Globus pallidus (tissue), 1 donor: ENCODE measurements at regions not wholly inside any gene's neighbourhood (a gene's known extent, or its start where the extent isn't known, plus 50 kb on each side); places are given as distances from the start of the nearest gene placed in this dataset.
A peak's percentile ranks its signal among the peaks of the same experiment; 100 is the strongest.
"Not testable (repeated sequence)": the region's sequence is repeated elsewhere in the genome, so short reads cannot be mapped to it uniquely, and the experiment has no call there.

Experiments
- DNase-seq: peaks from one replicate; pipeline ENCODE4 v3.0.0-alpha.2; 2015; ENCODE audit warnings: low spot score

DNA sequence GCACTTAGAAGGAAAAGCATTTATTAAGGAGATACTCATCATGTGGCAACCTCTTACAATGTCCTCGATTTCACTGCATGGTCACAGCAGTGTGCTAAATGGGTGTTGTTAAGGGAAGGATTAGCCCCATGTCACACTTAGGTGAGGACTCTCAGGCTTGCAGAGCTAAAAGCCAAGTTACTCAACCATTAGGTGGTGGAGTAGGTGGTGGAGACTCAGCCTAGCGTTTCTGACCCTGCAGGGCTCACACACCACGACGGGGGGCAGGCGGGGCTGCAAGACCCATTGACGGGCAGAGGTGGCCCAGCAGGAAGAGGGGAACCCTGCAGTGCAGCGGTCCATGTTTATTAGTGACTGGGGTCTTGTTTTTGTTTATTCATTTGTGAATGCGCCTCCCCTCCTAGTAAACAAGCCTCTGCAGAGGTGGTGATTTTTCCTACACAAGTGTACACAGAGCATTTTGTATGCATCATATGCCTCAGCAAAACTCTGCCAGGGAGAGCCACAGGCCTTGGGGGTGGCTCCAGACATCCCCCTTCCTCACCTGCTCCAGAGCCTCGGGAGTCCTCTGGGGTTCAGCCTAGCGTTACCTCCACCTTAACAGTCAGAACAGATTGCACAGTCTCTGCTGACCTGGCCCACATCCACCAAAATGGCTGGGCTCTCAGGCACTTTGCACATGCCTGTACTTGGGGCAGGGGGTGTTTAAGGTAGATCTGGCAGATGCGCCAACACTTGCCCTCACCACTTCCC lies 216.7 kb downstream of the C16orf95 start:
- DNase-seq: no peak

GRCh38 chr16:87101903-87102302 lies 215.3 kb downstream of the C16orf95 start:
- DNase-seq: no peak

GRCh38 chr16:87107201-87107600 lies 210.0 kb downstream of the C16orf95 start:
- DNase-seq: peak; percentile 26

- no peak for DNase-seq
Measured at GRCh38 chr16:87108278-87108677, 208.9 kb downstream of the C16orf95 start.

GRCh38 chr16:87108941-87109340 lies 208.3 kb downstream of the C16orf95 start:
- DNase-seq: no peak

- DNase-seq: no peak
Measured at GRCh38 chr16:87114832-87115231, 202.4 kb downstream of the C16orf95 start.

- DNase-seq: no peak
Measured at GRCh38 chr16:87115646-87116045, 201.5 kb downstream of the C16orf95 start.

GRCh38 chr16:87117936-87118335 lies 199.3 kb downstream of the C16orf95 start:
- DNase-seq: no peak

DNA sequence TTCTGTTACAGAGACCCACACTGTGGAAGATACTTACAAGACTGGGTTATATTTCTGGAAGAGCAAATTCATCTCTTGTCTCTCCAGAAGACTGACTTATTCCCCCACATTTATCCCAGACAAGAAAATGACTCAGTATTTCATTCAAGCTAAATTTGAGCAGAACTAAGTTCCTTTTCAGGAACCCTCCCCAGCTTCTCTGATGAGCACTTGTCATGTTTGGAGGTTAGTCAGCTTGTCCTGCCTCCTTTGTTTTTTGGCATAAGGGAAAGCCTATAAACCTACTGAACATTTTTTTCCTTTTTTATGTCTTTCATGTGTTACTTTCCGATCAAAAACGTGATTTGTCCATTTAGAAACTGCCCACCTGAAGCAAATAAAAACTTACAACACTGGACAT lies 198.0 kb downstream of the C16orf95 start:
- DNase-seq: no peak

GRCh38 chr16:87119748-87120147 lies 197.4 kb downstream of the C16orf95 start:
- DNase-seq: no peak

DNA sequence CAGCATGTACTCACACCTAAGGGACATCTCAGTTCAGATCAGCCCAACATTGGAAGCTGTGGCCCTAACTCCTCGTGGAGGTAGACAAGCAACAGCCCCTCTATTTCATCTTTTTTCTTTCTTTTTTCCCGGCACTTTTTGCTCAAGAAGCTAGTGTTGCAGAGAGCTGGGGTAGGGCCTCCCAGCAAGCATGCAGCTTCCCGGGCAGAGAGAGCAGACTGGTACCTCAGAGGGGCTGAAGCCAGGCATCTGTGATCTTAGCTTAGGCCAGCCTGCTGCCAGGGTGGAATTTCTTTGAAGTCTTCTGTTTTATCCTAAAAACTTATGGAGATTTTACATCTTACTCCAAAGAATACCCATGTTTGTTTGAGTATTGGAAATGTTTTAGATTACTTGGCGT lies 195.4 kb downstream of the C16orf95 start:
- DNase-seq: no peak

GRCh38 chr16:87123356-87124001 lies 193.7 kb downstream of the C16orf95 start:
- no peak for DNase-seq

- DNase-seq: not testable (repeated sequence)
Measured at GRCh38 chr16:87124405-87124804, 192.8 kb downstream of the C16orf95 start.

GRCh38 chr16:87125206-87126155 lies 191.7 kb downstream of the C16orf95 start:
- no peak for DNase-seq

DNA sequence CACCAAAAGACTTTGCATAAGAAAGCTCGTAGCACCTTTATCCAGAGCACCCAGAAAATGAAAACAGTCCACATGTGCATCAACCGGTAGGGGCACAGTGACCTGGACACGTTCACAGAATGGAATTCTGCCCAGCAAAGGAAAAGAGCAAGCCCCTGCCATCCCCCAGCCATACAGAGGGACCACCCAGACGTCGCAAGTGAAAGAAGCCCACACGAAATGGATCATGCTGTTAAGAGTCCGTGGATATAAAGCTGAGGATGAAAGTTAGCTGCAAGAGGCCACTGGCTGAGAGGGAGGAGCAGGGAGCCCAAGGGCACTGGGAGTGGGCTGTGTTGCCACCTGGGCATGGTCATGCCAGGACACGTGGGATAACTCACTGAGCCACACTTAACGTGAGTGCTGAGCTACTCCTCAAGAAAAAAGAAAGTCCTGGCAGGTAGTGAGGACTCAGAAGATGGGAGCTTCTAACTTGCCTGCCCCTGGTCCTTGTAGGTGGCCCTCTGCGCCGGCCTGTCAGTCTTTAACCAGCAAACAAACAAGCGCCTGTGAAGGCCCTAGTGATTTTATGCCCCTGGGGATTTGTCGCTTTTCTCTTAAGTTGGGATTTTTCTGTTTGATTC lies 190.7 kb downstream of the C16orf95 start:
- no peak for DNase-seq

DNA sequence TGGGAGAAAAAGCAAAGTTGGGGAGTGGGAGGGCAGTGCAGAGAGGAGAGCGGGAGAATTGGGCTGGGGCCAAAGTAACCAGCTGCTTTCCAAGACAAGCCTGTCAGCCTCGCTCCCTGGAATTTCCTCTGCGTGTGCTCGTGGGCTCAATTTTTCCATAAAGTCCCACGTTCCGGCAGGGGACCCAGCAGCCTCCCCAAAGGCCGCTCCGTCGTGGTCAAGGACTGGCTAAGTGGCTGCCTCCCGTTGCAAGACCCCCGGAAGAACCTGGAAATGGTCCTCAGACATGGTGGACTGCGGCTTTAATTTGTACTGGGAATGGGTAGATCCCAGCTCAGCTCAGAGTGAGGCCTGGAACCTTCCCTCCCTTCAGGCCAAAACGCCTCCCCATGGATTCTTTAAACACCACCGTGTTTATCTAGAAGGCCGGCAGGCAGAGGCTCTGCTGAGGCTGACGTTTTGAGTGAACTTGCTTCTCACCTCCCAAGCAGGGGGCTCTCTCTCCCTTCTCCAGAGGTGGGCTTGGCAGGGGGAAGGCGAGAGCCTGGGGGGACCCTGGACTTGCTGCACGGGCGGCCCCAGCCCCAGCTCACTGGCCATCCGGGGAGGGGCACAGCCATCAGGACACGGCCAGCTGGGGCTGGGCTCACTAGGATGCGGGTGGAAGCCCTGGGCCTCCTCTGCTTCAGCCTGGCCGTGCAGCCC lies 190.0 kb downstream of the C16orf95 start:
- DNase-seq: no peak

GRCh38 chr16:87127766-87128147 lies 189.4 kb downstream of the C16orf95 start:
- DNase-seq: no peak

DNA sequence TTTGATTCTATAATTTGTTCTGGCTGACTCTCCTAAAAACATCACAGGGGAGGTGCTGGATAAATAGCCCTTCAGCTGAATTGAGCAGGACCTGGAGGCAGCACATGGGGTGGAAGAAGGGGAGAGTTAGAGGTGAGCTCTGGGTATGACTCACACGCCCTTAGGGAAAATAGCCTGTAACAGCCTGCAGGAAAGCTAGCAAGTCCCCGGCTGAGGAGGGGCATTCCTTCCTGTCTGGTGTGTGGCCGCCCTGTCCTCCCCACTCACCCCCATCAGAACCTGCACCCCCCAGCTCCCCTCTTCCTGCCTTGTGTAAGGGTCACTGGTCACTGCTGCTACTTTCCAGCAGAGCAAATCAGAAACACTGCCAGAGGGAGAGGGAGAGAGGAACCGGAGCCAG lies 187.4 kb downstream of the C16orf95 start:
- DNase-seq: no peak

DNA sequence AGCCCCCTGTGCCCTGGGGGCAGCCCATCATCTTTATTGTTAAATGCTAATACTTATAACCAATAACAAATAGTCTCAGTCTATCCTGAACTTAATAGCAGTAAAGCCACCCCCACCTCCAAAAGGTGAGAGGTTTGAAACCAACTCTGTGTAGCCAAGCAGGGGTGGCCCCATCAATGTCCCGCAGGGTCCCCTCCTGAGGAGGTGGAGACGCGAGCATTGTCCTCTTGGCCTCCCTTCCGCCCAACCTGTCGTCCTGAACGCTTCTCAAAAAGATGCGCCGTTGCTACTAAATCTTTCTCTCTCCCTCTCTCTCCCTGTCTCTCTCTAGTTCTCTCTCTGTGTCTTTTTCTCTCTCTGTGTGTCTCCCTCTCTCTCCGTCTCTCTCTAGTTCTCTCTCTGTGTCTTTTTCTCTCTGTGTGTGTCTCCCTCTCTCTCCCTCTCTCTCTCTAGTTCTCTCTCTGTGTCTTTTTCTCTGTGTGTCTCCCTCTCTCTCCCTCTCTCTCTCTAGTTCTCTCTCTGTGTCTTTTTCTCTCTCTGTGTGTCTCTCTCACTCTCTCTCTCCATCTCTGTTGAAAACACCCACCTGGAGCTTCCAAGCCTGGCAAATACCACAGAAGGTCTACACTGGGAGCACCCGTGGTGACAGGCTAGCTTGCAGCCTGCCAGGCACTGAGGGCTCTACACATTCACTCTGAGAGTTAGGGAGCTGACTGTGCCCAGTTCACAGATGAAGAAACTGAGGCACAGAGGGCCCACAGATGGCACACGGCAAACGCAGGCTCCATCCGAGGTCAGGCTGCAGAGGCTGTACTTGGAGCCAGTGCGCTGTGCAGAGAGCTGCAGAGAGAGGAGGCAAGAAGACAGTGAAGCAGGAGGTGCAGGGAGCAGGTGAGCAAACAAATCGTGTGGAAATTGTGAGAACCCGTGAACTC lies 185.9 kb downstream of the C16orf95 start:
- no peak for DNase-seq

- DNase-seq: no peak
Measured at GRCh38 chr16:87131996-87132345, 185.2 kb downstream of the C16orf95 start.
